BJ (cell line): ENCODE measurements at regions not wholly inside any gene's neighbourhood (a gene's known extent, or its start where the extent isn't known, plus 50 kb on each side); places are given as distances from the start of the nearest gene placed in this dataset.

ENCODE experiments used
- CTCF ChIA-PET: fragments of 350-600 bp; formaldehyde crosslinking; extraction: SDS; loops from one replicate; lab custom pipeline; 2021; ENCODE audit warnings: antibody characterized with exemption, inconsistent platforms; lab: Yijun Ruan, JAX
- POLR2A ChIA-PET: fragments of 300-600 bp; sonication (Branson Sonifier 250); formaldehyde crosslinking; extraction: SDS; loops from one replicate; lab custom pipeline; 2021; ENCODE audit warnings: antibody characterized with exemption; lab: Charles Lee
- DNase-seq: peaks from one replicate; pipeline ENCODE4 v3.0.0-alpha.2; 2011; ENCODE audit warnings: low read depth
- H3K27me3 ChIP-seq: 2 replicates; pipeline ENCODE4 v1.6.0; 2011; ENCODE audit warnings: low read length; ENCODE audit not compliant: control insufficient read depth, insufficient read depth
- H3K36me3 ChIP-seq: 2 replicates; pipeline ENCODE4 v1.5.1; 2011; ENCODE audit warnings: low read length; ENCODE audit not compliant: control insufficient read depth, insufficient read depth
- H3K4me3 ChIP-seq: 2 replicates; pipeline ENCODE4 v1.5.1; 2011; ENCODE audit warnings: low read depth, mild to moderate bottlenecking, control low read depth, low read length
- TF ChIP-seq, protein P1 (sequence below): IDR thresholded peaks from 2 replicates; pipeline ENCODE4 v1.5.1; 2011; ENCODE audit warnings: low read depth, mild to moderate bottlenecking, control low read depth, inconsistent platforms, low read length, moderate library complexity; ENCODE audit not compliant: insufficient read depth

DNA sequence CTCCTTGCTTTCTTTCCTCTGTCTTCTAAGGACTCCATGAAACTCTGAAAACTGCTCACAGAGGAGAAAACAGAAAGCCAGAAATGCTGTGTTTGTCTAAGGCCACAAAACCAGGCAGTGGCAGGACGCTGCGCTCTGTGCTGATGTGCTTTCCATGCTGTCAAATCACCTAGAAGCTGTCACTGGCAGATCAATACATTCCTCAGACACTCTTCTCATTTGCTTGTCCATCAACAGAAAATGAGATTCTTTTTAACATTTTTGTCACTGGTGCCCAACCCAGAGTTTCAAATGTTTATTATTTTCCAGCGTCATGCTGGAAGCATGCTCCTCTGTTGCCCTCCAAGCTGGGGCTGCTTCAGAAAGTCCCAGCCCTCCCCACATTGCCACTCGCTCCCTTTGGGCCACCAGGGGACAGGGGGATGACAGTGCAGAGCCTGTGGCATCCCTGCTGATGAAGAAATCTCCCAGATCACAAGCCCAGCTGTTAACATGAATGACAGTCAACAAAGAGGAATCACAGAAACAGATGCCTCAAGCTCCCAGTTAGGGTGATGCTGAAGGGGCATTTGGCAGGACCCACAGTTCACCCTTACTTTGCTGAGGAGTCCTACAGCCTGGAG lies 117.5 kb upstream of the MEIS1 start:
- Histone ChIP-seq H3K36me3 (no peaks in the 10 kb centered on the region), H3K27me3 (no peaks in the 10 kb centered on the region), H3K4me3 (no peak overlapping the region)
- DNase-seq, result no peak
- ChIA-PET CTCF (interaction anchor here (0.6 kb wide), 1 partner anchor 13 kb away, joined by 3 read pairs; no protein-coding TSS in a partner anchor), POLR2A (no interaction called here)
- TF ChIP-seq, protein P1, sequence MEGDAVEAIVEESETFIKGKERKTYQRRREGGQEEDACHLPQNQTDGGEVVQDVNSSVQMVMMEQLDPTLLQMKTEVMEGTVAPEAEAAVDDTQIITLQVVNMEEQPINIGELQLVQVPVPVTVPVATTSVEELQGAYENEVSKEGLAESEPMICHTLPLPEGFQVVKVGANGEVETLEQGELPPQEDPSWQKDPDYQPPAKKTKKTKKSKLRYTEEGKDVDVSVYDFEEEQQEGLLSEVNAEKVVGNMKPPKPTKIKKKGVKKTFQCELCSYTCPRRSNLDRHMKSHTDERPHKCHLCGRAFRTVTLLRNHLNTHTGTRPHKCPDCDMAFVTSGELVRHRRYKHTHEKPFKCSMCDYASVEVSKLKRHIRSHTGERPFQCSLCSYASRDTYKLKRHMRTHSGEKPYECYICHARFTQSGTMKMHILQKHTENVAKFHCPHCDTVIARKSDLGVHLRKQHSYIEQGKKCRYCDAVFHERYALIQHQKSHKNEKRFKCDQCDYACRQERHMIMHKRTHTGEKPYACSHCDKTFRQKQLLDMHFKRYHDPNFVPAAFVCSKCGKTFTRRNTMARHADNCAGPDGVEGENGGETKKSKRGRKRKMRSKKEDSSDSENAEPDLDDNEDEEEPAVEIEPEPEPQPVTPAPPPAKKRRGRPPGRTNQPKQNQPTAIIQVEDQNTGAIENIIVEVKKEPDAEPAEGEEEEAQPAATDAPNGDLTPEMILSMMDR, result no peak

DNA sequence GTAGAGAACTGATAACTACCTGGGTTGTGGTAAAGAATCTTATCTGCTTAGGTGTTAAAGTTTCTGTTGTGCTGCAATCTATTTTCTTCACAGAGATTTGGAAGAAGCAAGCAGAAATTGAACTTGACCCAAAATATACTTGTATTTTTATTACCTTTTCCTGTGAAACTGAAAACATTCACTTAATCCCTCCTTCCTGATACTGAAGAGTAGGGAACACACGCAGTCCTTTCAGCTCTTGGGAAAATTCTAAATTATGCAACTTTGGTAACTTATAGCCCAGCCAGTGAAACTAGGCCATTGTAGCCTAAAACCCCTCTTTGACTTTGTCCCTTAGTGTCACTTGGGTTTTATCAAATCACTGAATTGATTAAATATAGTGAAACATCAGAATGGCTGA lies 128.4 kb upstream of the MEIS1 start:
- Histone ChIP-seq H3K4me3 (no peak overlapping the region), H3K36me3 (no peaks in the 10 kb centered on the region), H3K27me3 (no peaks in the 10 kb centered on the region)
- TF ChIP-seq, protein P1, result no peak
- CTCF ChIA-PET, result no interaction called here
- POLR2A ChIA-PET, result no interaction called here
- no peak for DNase-seq

DNA sequence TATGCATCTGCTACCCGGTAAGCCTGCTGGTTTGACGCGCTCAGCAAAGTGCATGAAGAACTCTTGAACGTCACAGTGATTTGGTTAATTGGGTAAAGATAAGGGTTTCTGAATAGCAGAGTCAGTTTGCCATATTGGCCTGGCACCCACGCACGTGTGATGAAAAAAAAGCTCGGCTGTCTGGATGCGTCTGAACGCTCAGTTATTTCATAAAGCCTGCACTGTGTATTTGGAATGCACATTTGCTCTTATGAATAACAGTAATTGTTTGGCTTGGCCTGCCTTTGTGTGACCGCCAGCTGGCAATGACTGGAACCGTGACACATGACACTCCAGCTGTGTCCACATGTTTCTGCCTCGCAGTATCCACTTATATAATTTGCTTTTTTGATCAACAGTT lies 129.2 kb upstream of the MEIS1 start:
- DNase-seq, result no peak
- ChIA-PET CTCF (no interaction called here), POLR2A (no interaction called here)
- H3K36me3 ChIP-seq, result no peaks in the 10 kb centered on the region
- no peaks in the 10 kb centered on the region for H3K27me3 ChIP-seq
- TF ChIP-seq, protein P1, result no peak
- no peak overlapping the region for H3K4me3 ChIP-seq

DNA sequence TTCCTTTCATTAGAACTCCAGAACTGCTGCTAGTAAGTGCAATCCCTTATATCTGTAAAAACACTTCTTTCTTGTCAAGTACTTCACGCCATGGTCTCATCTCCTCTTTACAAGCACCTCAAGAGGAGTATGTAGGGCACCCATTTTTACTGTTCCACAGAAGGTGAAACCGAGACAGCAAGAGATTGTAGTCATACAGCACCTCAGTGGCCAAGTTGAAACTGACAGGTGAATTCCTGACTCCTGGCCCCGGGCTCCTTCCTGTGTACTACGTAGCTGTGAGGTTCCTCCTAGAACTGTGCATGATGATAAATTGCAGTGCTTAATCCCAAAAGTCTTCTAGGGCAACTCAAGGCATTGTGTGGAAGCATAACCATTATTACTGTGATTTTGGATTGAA lies 131.5 kb upstream of the MEIS1 start:
- Histone ChIP-seq H3K27me3 (0 out of 2 replicates have a peak, but pooled peaks cover 1% of the 10 kb centered on the region), H3K4me3 (no peak overlapping the region), H3K36me3 (no peaks in the 10 kb centered on the region)
- no peak for DNase-seq
- POLR2A ChIA-PET, result no interaction called here
- CTCF ChIA-PET, result no interaction called here
- TF ChIP-seq, protein P1, result no peak

DNA sequence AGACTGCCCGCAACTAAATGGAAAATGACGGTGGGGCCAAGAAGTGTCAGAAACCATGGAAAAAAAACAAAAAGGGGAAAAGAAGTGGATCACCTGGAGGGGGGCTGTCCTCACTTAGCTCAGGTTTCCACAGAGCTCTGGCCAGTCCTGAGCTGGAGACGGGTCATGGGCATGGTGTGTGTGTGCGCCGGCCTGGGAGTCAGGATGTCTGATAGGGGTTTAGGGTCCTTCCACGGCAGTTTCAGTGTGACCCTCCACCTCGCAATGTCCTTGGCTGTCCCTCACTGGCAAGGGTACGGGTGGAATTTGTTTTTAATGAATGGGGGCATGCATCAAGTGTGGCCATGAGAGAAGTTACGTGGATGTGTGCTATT lies 133.2 kb upstream of the MEIS1 start:
- ChIA-PET POLR2A (no interaction called here), CTCF (no interaction called here)
- TF ChIP-seq, protein P1, result no peak
- H3K36me3 ChIP-seq, result no peaks in the 10 kb centered on the region
- no peak overlapping the region for H3K4me3 ChIP-seq
- 0 out of 2 replicates have a peak, but pooled peaks cover 1% of the 10 kb centered on the region for H3K27me3 ChIP-seq
- DNase-seq, result no peak
